ENCODE measurements at regions not wholly inside any gene's neighbourhood (a gene's known extent, or its start where the extent isn't known, plus 50 kb on each side); places are given as distances from the start of the nearest gene placed in this dataset.
"Not testable (repeated sequence)": the region's sequence is repeated elsewhere in the genome, so short reads cannot be mapped to it uniquely, and the experiment has no call there.

DNA sequence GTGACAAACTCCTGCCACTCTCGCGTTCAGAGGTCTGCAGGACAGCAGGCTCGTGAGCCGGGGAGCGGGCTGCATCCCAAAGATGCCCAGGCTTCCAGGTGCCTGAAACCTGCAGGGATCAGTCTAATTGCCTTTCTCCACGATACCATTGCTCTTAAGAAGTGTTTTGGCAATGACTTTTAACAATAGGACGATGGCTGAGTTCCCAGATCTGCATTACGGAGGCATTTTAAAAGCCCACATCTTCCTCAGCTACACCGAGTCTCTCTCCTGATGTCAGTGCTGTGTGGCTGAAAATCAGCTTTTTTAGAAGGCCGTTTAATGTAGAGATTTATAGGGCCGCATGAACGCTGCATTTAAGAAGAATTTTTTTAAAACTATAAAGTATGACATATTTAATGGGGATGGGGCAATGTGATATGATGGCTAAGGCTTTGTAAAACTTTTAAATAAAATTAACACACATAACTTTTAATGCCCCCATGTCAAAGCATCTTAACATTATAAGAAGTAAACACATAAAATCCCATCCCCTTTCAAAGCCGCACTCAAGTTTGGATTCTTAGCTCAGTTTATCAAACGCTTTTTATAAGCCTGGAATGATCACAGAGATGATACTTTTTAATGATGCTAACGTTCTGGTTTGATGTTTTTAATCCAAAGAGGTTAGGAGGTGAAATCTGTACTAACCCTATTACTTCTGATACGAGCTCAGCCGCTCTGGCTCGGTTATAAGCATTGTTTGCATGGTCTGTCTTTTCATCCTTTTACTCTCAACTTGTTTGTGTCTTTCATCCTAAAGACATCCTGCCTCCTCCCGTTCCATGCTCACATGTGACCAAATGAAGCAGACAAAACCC is 386.0 kb downstream of the SMOC2 start:
- DNase-seq (ENCODE audit: low spot score): no peak

DNA sequence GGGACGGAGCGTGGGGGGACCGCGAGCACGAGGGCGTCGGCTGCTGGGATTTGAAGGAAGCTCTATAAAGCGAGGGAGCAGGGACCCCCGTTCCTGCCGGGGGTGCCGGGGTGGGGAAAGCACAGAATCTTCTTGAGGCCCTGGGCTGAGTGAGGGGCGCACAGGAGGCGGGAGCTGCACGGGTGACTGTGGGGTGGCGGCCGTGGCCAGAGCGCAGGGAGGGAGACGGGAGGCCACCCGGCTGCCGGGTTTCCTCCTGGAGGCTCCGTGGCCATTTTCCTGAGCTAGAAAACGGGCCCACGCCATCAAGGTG is 385.1 kb downstream of the SMOC2 start:
- no peak for DNase-seq (ENCODE audit: low spot score)

DNA sequence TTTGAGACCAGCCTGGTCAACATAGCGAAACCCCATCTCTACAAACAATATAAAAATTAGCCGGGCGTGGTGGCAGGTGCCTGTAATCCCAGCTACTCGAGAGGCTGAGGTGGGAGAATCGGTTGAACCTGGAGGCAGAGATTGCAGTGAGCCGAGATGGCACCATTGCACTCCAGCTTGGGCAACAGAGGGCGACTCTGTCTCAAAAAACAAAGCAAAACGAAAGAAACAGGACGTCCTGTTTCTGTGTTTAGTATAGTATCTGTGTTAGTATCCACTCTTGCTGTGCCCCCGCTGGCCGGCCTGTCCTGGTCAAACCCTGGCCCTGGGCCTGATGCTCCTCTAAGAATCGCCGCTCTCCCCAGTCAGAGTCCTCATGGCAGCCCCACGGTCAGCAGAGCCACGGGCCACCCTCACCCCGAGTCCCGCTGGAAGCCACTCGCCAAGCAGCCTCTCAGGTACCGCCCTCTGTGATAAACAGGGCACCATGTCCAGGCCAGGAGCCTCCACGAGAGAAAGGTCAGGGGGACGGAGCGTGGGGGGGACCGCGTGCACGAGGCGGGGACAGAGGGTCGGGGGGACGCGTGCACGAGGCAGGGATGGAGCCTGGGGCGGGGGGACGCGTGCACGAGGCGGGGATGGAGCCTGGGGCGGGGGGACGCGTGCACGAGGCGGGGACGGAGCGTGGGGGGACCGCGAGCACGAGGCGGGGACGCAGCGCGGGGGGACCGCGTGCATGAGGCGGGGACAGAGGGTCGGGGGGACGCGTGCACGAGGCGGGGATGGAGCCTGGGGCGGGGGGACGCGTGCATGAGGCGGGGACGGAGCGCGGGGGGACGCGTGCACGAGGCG is 384.5 kb downstream of the SMOC2 start:
- no peak for DNase-seq (ENCODE audit: low spot score)

DNA sequence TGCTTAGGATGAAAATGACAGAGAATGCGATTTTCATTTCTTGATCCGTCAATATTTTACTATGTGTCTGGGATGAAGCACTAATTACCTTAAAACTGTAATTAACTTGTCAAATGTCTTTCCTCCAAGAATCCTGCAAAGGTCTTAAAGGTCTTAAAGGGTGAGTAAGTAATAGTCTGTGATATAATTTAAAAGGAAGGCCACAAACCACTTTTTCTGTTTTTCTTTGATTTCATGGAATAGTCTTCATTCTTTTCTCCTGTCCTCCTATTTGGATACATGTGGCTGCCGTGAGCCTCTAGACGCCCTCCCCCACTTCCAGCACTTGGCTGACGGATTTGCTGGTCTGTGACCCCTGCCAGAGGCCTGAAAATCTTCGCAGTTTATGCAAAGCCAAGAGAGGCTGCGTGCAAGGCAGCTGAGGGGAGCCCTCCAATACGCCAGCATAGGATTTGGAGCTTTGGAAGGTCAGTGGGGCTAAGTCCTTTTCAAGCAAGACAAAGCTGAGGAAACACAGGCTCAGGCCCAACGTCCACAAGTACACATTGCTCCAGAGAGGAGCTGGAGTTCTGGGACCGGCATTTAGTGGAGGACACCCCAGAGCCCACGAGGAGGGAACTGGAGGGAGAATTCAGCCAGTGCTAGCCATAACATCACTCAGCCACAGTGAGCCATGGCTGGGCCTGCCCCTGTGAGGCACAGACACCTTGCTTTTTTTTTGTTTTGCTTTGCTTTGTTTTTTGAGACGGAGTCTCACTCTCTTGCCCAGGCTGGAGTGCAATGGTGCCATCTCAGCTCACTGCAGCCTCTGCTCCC is 382.6 kb downstream of the SMOC2 start:
- no peak for DNase-seq (ENCODE audit: low spot score)

DNA sequence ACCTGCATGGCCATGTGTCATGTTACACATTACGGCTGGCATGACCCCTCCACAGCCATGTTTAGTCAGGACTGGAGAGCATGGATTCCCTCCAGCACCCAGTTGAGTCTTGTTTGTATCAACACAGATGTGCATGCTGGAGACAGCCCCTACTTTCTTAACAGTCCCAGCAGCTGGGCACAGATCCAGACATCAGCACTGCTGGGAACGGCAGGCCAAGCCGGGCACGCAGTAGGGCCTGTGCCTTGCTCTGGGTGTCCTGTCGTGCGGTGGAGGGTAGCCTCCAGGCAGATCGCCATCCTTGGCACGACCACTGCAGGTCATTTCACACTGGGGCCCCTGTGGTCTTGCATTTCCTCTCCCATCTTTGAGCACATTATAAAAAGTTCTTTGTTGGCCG is 381.4 kb downstream of the SMOC2 start:
- no peak for DNase-seq (ENCODE audit: low spot score)

DNA sequence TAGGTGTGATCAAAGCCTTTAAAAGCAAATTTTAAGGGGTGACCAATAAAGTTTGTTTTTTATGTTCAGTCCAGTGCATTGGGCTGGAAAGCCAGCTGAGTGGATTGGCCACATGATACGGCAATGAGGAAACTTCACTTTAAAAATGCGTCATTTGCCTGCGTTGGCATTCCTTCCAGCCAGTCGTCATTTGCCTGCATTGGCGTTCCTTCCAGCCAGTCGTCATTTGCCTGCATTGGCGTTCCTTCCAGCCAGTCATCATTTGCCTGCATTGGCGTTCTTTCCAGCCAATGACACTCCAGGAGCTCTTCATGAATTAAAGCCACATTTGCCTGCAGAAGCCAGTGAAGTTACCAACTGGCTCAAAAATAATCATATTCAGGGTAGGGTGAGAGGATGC is 378.6 kb downstream of the SMOC2 start:
- no peak for DNase-seq (ENCODE audit: low spot score)

DNA sequence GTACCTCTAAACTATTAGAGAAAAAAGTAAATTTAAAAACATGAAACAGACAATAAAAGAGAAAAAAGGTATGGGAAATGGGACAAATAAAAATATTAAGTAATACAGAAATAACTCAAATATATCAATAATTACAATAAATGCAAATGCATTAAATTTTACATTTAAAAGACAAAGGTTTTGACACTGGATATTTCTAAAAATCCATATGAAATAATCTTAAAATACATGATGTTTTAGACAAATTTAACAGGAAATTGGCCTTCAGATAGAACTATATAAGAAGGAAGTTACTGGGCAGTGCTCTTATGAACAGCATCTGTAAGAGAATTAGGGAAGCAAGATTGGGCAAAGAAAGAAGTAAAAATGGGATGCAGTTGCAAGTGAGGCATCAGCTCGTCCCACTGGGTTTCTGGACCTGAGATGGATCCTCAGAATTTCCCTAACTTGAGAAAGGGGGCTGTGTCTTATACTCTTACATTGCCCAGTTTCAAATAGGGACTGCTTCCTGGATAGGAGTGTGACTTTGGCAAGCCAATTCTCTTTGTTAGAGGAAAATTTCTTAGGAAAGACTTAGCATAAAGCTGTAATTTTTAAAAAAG is 376.7 kb downstream of the SMOC2 start:
- DNase-seq (ENCODE audit: low spot score): no peak

DNA sequence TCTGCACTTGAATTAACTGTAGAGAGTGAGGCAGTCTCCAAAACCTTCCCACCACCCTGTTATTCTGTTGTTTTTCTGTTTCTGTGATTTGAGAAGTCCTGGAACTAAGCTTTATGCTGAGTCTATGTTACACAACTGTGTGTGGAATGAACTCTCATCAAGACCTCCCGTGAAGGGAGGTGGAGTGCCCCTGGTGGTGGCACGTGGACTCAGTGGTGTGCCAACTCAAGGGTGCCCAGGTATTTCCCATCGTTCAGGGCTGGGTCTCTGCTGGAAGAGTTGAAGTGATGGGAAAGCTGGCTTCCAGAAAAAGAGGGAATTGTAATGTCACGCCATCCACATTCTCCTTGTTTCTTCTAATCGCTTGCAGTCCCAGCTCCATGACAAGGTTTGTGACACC is 374.2 kb downstream of the SMOC2 start:
- DNase-seq (ENCODE audit: low spot score): peak; percentile 22

DNA sequence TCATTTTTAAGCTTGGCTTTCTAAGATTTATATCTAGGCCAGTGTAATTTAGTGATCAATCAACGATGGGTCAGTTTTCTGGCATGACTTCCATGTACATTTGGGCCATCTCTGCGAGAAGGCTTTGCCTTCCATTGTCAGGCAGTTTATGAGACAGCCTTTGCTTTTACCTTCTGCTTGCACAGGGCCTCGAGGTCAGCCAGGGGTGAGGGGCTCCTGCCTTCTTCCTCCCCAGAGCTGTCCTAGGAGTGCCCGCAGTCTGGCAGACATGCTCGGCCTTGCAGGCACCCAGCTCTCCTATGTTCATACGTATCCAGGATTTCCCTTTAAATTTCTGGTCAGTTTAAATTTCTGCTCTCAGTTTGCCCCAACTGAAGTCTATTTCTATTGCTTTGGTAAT is 367.2 kb downstream of the SMOC2 start:
- DNase-seq (ENCODE audit: low spot score): no peak

DNA sequence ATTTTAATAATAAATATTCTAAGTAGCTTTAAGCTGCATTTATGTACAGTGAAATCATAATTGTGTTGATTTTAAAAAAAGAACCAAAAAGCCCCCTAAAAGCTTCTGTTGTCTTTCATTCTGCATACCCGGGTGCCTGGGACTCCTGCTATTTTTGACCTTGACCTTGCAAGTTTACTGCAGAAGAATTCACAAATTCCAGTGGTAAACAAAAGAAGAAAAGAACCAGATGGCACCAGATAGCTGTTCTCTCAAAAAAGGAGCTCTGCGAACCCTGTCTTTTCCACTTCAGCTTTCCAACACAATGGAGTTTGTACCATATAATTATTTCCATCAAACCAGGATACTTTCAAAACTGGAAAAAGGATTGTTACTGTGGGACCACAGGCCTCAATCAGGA is 363.3 kb downstream of the SMOC2 start:
- DNase-seq (ENCODE audit: low spot score): no peak

DNA sequence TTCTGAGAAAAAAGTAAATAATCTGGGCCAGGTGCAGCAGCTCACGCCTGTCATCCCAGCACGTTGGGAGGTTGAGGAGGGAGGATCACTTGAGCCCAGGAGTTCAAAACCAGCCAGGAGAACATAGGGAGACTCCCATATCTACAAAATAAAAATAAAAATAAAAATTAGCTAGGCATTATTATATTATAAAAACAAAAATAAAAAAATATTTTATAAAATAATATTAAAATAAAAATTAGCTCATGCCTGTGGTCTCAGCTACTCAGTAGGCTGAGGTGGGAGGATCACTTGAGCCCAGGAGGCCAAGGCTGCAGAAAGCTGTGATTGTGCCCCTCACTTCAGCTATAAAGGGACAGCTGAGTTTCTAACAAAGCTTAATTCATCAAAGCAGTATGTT is 362.9 kb downstream of the SMOC2 start:
- DNase-seq (ENCODE audit: low spot score): no peak

DNA sequence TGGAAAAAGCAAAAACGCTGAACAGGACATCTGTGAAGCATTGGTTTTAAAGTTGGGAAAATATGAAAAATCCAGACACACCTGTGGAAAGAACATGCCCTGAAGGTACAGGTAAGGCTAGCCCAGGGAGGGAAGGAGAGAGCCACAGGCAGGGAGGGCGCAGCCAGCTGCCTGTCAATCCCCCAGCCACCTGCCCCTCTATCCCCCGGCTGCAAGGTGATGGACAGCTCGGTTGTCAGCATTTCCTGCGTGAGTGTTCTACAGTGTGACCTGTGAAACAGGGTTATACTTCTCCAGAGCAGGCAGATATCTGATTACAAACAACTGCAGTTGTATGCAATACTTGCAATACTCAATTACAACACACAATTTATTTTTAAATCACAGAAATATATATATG is 358.1 kb downstream of the SMOC2 start:
- no peak for DNase-seq (ENCODE audit: low spot score)

DNA sequence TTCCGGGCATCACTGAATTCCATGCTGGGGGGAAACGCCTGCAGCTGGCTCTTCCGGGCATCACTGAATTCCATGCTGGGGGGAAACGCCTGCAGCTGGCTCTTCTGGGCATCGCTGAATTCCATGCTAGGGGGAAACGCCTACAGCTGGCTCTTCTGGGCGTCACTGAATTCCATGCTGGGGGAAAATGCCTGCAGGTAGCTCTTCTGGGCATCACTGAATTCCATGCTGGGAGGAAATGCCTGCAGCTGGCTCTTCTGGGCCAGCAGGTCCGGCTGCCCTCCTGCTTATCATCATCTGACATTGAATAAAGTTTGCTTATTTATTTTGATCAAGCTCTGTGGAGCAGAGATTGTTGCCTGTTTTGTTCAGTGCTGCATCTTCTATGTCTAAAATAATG is 355.1 kb downstream of the SMOC2 start:
- no peak for DNase-seq (ENCODE audit: low spot score)

DNA sequence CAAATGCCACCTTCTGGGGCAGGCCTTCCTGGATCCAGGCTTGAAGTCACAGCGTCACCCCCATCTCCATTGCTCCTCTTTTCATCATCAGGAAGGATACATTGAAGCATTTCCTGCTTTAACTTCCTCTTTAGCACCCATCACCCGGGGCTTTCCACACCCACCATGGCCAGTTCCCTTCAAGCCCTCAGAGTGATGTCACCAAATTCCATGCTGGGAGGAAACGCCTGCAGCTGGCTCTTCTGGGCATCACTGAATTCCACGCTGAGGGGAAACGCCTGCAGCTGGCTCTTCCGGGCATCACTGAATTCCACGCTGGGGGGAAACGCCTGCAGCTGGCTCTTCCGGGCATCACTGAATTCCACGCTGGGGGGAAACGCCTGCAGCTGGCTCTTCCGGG is 354.6 kb downstream of the SMOC2 start:
- not testable (repeated sequence) for DNase-seq (ENCODE audit: low spot score)

DNA sequence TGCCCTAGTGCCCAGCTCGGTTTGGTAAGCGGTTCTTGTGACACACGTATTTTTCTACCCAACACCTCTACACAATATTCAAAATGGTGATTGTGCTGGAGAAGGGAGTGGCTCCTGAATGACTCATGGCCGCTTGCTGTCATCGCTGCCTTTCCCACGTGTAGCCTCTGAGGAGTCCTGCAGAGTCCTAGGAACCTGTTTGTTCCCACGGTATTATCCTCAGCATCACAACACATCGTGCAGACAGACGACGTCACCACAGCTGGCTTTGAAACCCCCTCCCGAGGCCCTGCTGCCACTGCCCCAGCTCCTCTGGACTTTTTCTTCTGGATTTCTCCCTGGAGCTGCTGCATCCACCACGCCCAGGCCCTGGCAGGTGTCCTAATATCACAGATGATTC is 353.5 kb downstream of the SMOC2 start:
- DNase-seq (ENCODE audit: low spot score): no peak

DNA sequence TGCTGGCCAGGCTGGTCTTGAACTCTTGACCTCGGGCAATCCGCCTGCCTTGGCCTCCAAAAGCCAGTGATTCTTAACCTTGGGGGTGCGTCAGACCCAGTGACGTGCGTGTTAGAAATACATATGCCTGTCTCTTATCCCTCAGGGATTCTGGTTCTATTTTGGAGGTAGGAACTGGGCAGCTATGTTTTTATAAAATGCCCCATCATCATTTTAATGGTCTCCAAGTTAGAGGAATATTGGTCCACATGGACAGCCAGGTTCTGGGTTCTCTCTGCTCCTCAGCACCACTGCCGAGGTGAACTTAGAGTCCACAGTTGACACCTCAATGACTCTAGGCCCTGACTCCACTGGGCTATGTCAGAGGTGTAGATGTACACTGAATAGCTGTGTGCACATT is 352.7 kb downstream of the SMOC2 start:
- no peak for DNase-seq (ENCODE audit: low spot score)

DNA sequence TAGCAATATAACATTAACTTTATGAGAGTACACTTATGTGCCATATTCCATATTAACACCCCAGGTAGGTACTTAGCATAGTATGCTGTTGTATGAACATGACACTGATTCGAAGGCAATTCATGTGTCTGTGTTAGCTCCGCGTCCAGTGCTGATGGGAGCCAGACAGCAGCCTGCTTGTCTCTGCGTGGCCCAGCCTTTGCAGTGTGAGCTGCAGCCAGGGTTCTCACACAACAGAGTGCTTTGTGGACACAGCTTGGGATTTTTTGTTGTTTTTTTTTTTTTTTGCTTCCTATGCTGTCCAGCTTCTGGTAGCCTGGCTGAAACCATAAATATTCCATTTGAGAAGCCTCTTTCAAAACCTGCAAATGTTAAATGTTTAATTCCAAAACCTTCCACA is 350.9 kb downstream of the SMOC2 start:
- no peak for DNase-seq (ENCODE audit: low spot score)

DNA sequence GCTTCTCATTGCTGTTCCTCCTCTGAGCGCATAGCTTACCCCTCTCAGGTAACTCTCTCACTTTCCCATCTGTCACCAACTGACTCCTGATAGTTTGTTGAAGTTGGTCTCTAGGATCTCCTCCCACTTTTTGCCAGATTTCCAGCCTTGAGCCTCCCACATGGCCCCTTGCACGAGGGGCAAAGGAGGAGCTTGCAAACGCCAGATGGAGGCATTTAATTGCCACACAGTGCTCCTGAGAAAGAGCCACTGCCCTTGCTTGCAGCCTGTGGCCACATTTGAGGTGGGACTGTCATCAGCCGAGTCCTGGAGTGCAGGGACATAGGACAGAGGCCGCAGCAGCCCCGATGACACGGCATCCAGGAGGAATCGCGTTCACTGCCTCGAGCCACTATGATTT is 348.7 kb downstream of the SMOC2 start:
- DNase-seq (ENCODE audit: low spot score): no peak

DNA sequence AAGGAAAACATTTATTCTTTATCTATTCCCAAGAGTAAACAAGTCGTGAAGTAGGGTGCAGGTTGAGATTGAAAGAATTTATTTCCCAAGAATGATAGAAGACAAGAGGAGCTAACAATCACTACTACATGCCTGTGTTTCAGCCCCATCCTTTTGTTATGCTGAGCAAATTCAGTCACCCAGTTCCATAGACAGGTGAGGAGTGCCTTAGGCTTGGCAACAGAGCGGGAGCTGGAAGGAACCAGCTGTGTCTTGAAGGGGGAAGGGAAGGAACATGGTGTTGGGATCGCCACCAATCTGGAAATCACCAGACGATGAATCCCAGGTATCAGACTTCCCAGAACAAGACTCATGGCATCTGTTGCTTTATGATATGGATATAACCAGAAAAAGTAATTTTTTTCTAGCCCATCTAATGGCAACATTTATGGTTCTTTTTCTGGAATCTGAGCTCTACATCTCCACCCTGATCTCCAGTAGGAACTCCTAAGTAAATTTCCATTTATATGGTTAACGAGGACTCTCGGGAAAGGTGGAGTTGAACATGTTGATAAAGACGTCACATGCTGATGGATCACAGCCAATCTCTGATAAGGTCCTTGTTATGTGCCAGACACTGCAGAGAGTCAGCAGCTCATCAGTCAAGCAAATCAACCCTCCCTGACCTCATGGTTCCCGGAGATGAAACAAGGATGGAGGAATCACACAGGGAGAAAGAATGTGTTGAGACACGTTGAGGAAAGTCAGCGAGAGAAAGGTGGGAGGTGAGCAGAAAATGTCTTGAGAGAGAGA is 344.9 kb downstream of the SMOC2 start:
- no peak for DNase-seq (ENCODE audit: low spot score)

DNA sequence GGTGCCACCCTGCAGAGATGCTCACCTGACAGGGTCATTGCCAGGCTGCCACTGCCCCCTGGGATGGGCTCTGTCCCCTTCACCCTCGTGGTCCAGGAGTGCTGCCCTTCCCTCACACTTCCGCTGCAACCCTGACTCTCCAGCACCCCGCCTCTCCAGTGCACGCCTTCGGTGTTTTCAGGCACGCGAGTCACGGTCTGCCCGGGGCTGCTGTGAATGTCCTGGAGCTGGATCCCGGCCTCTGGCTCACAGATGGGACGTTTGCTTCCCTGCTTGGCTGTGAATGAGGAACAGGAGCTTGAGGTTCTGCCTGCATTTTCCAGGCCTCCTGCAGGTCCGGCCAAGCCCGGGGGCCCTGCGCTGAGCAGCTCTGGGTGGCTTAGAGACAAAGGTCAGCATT is 343.4 kb downstream of the SMOC2 start:
- no peak for DNase-seq (ENCODE audit: low spot score)

DNA sequence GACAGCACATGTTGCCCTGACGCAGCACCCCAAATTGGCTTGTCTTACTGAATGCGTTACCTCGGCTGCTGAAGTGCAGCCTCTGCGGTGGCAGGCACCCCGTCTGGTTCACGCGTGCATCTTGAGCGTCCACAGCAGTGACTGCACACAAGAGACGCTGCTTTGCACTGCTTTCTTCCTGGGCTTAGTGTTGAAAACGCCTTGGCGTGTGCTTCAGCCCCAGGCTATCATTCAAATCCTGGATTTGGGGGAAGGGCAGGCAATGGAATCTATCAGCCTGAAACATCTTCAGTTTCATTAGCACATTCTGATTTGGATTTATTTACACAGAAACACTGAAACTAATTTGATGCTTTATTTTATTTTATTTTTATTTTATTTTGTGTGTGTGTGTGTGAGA is 342.7 kb downstream of the SMOC2 start:
- no peak for DNase-seq (ENCODE audit: low spot score)
